ENCODE measurements at regions not wholly inside any gene's neighbourhood (a gene's known extent, or its start where the extent isn't known, plus 50 kb on each side); places are given as distances from the start of the nearest gene placed in this dataset.
A peak's percentile ranks its signal among the peaks of the same experiment; 100 is the strongest.

GRCh38 chr2:236916651-236917050 lies 169.0 kb upstream of the COPS8 start:
- Histone ChIP-seq H3K4me3 (ENCODE audit: low read length) (no peak overlapping the region), H2AFZ (ENCODE audit: low read length) (no peak overlapping the region), H3F3A (ENCODE audit: insufficient read depth, low read length) (0 out of 2 replicates have a peak, but pooled peaks cover 5% of the 10 kb centered on the region), H3K36me3 (replicated peaks; ENCODE audit: insufficient read depth, low read length) (no peaks in the 10 kb centered on the region), H3K27ac (ENCODE audit: low read length) (peak overlapping the region; percentile 41; the same call in 1 of the 2 replicates), H3K4me2 (ENCODE audit: low read depth, low read length) (peak overlapping the region; percentile 25; the same call in 1 of the 2 replicates), H3K9me3 (replicated peaks; ENCODE audit: insufficient read depth, low read length) (no peaks in the 10 kb centered on the region), H4K20me1 (ENCODE audit: insufficient read depth, low read length) (no peaks in the 10 kb centered on the region), H3K79me2 (ENCODE audit: low read length) (no peaks in the 10 kb centered on the region), H3K4me1 (ENCODE audit: low read length) (peaks cover 15% of the 10 kb centered on the region), H3K27me3 (replicated peaks; ENCODE audit: insufficient read depth, low read length) (no peaks in the 10 kb centered on the region), H3K9ac (ENCODE audit: low read length) (no peak overlapping the region), H3K9me2 (replicated peaks; ENCODE audit: insufficient read depth, low read length) (no peaks in the 10 kb centered on the region)
- no peak for DNase-seq
- TF ChIP-seq, protein P1, sequence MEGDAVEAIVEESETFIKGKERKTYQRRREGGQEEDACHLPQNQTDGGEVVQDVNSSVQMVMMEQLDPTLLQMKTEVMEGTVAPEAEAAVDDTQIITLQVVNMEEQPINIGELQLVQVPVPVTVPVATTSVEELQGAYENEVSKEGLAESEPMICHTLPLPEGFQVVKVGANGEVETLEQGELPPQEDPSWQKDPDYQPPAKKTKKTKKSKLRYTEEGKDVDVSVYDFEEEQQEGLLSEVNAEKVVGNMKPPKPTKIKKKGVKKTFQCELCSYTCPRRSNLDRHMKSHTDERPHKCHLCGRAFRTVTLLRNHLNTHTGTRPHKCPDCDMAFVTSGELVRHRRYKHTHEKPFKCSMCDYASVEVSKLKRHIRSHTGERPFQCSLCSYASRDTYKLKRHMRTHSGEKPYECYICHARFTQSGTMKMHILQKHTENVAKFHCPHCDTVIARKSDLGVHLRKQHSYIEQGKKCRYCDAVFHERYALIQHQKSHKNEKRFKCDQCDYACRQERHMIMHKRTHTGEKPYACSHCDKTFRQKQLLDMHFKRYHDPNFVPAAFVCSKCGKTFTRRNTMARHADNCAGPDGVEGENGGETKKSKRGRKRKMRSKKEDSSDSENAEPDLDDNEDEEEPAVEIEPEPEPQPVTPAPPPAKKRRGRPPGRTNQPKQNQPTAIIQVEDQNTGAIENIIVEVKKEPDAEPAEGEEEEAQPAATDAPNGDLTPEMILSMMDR (IDR thresholded peaks at IDR 0.05; ENCODE audit: low read length) = no peak
- TF ChIP-seq EZH2phosphoT487 (IDR thresholded peaks at IDR 0.05; ENCODE audit: low read length) (no peak), EZH2 (optimal IDR thresholded peaks at IDR 0.05; ENCODE audit: low read depth, low read length) (no peak)

DNA sequence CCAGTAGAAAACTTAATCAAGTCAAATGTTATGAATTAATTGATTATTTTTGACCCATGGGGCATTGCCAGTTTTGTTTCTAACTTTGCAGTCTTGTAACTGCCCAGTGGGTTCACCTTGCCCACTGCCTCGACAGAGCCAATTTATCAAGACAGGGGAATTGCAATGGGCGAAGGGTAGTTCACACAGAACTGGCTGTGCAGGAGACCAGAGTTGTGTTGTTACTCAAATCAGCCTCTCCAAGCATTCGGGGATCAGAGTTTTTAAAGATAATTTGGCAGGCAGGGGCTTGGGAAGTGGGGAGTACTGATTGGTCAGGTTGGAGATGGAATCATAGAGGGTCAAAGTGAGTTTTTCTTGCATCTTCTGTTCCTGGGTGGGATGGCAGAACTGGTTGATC lies 168.5 kb upstream of the COPS8 start:
- Histone ChIP-seq H3K27ac (ENCODE audit: low read length) (no peak overlapping the region), H3K4me2 (ENCODE audit: low read depth, low read length) (no peak overlapping the region), H3K4me3 (ENCODE audit: low read length) (no peak overlapping the region), H3K9me2 (replicated peaks; ENCODE audit: insufficient read depth, low read length) (no peaks in the 10 kb centered on the region), H3F3A (ENCODE audit: insufficient read depth, low read length) (0 out of 2 replicates have a peak, but pooled peaks cover 5% of the 10 kb centered on the region), H4K20me1 (ENCODE audit: insufficient read depth, low read length) (no peaks in the 10 kb centered on the region), H3K9ac (ENCODE audit: low read length) (no peak overlapping the region), H3K79me2 (ENCODE audit: low read length) (no peaks in the 10 kb centered on the region), H3K4me1 (ENCODE audit: low read length) (peaks cover 15% of the 10 kb centered on the region), H3K36me3 (replicated peaks; ENCODE audit: insufficient read depth, low read length) (no peaks in the 10 kb centered on the region), H2AFZ (ENCODE audit: low read length) (no peak overlapping the region), H3K9me3 (replicated peaks; ENCODE audit: insufficient read depth, low read length) (no peaks in the 10 kb centered on the region), H3K27me3 (replicated peaks; ENCODE audit: insufficient read depth, low read length) (no peaks in the 10 kb centered on the region)
- TF ChIP-seq EZH2phosphoT487 (IDR thresholded peaks at IDR 0.05; ENCODE audit: low read length) (no peak), EZH2 (optimal IDR thresholded peaks at IDR 0.05; ENCODE audit: low read depth, low read length) (no peak)
- TF ChIP-seq, protein P1 (IDR thresholded peaks at IDR 0.05; ENCODE audit: low read length) = no peak
- no peak for DNase-seq

DNA sequence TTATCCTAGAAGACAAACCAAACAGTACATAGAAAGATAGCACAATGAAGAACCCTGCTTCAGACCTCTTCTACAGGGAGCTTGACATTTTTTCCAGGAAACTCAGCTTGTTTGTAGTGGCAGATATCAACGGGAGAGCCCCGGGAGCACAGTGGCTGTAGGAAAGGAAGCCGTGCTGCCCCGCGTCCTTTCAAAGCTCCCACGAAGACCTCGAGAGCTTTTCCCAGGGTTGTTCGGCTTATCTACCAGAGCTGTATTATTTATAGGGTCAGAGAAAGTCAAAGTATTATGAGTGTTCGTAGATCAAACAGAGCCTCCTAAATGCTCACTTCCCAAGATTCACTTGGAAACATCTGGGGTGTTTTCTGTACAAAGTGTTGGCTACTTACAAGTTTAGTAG lies 167.1 kb upstream of the COPS8 start:
- no peak overlapping the region for H3K9ac ChIP-seq (ENCODE audit: low read length)
- TF ChIP-seq, protein P1 (IDR thresholded peaks at IDR 0.05; ENCODE audit: low read length) = no peak

More for the DNA sequence above, 167.1 kb upstream of the COPS8 start:
- Histone ChIP-seq H3K4me3 (ENCODE audit: low read length) (no peak overlapping the region), H4K20me1 (ENCODE audit: insufficient read depth, low read length) (no peaks in the 10 kb centered on the region), H3K4me1 (ENCODE audit: low read length) (peaks cover 15% of the 10 kb centered on the region), H3K9me3 (replicated peaks; ENCODE audit: insufficient read depth, low read length) (no peaks in the 10 kb centered on the region), H3K27me3 (replicated peaks; ENCODE audit: insufficient read depth, low read length) (no peaks in the 10 kb centered on the region), H3K79me2 (ENCODE audit: low read length) (no peaks in the 10 kb centered on the region), H3K4me2 (ENCODE audit: low read depth, low read length) (no peak overlapping the region), H3K36me3 (replicated peaks; ENCODE audit: insufficient read depth, low read length) (no peaks in the 10 kb centered on the region), H3F3A (ENCODE audit: insufficient read depth, low read length) (0 out of 2 replicates have a peak, but pooled peaks cover 5% of the 10 kb centered on the region), H3K9me2 (replicated peaks; ENCODE audit: insufficient read depth, low read length) (no peaks in the 10 kb centered on the region), H2AFZ (ENCODE audit: low read length) (no peak overlapping the region), H3K27ac (ENCODE audit: low read length) (no peak overlapping the region)
- no peak for DNase-seq
